SK-N-SH (cell line): ENCODE measurements at regions not wholly inside any gene's neighbourhood (a gene's known extent, or its start where the extent isn't known, plus 50 kb on each side); places are given as distances from the start of the nearest gene placed in this dataset.

Experiments used
- CTCF ChIA-PET: fragments of 300-600, 350-600 bp; formaldehyde crosslinking; extraction: SDS; loops from one replicate; lab custom pipeline; 2021; lab: Yijun Ruan, JAX
- POLR2A ChIA-PET: fragments of 350-600 bp; sonication (Branson Sonifier 250); formaldehyde crosslinking; extraction: SDS; loops from one replicate; lab custom pipeline; 2020; ENCODE audit warnings: antibody characterized with exemption, inconsistent platforms; lab: Yijun Ruan, JAX
- DNase-seq: peaks from one replicate; pipeline ENCODE4 v3.0.0; 2012
- H2AFZ ChIP-seq: fragments of 200-600 bp; sonication (generic); 2 replicates; pipeline ENCODE4 v1.8.1; 2016; ENCODE audit warnings: antibody characterized with exemption, mild to moderate bottlenecking, low read depth
- H3F3A ChIP-seq: fragments of 200-600 bp; sonication (generic); replicated peaks from 2 replicates; pipeline ENCODE3; 2016; ENCODE audit warnings: antibody characterized with exemption, mild to moderate bottlenecking; ENCODE audit not compliant: insufficient read depth
- H3K27ac ChIP-seq, 2 experiments: fragments of 200-500 bp in 1 of 2; fragments of 200-600 bp in 1 of 2; sonication (Bioruptor generic) in 1 of 2; sonication (generic), shearing (Covaris generic) in 1 of 2; 2 replicates each; pipeline versions ENCODE4 v1.5.1 to v1.6.1; 2014 to 2016; ENCODE audit warnings: low read depth in 2 of 2, inconsistent platforms in 1 of 2, low read length in 1 of 2, mild to moderate bottlenecking in 1 of 2, mixed read lengths in 1 of 2
- H3K27me3 ChIP-seq: fragments of 200-600 bp; sonication (generic), shearing (Covaris generic); 2 replicates; pipeline ENCODE4 v1.6.1; 2016; ENCODE audit warnings: mixed run types; ENCODE audit not compliant: insufficient read depth
- H3K36me3 ChIP-seq, 2 experiments: fragments of 200-500 bp in 1 of 2; fragments of 200-600 bp in 1 of 2; sonication (Bioruptor generic) in 1 of 2; sonication (generic) in 1 of 2; replicated peaks in 1 of 2; 2 replicates each; pipeline versions ENCODE3 to v1.5.1; 2014 to 2016; ENCODE audit warnings: low read length in 1 of 2, mild to moderate bottlenecking in 1 of 2; ENCODE audit not compliant: insufficient read depth in 2 of 2, control insufficient read depth in 1 of 2
- H3K4me1 ChIP-seq, 2 experiments: fragments of 200-500 bp in 1 of 2; fragments of 200-600 bp in 1 of 2; sonication (Bioruptor generic) in 1 of 2; sonication (generic), shearing (Covaris generic) in 1 of 2; 2 replicates each; pipeline versions ENCODE4 v1.5.1 to v1.6.1; 2014 to 2016; ENCODE audit warnings: low read depth in 1 of 2, low read length in 1 of 2, mixed run types in 1 of 2; ENCODE audit not compliant: insufficient read depth in 2 of 2, control insufficient read depth in 1 of 2
- H3K4me2 ChIP-seq: fragments of 200-600 bp; sonication (generic), shearing (Covaris generic); 2 replicates; pipeline ENCODE4 v1.6.1; 2017; ENCODE audit warnings: mixed run types
- H3K4me3 ChIP-seq, 2 experiments: fragments of 200-500 bp in 1 of 2; fragments of 200-600 bp in 1 of 2; sonication (Bioruptor generic) in 1 of 2; sonication (generic), shearing (Covaris generic) in 1 of 2; 2 replicates each; pipeline versions ENCODE4 v1.5.1 to v1.8.1; 2014 to 2016; ENCODE audit warnings: low read depth in 2 of 2, inconsistent platforms in 1 of 2, low read length in 1 of 2, mild to moderate bottlenecking in 1 of 2, mixed read lengths in 1 of 2, moderate library complexity in 1 of 2
- H3K79me2 ChIP-seq: fragments of 200-600 bp; sonication (generic); 2 replicates; pipeline ENCODE4 v1.8.1; 2017; ENCODE audit warnings: mild to moderate bottlenecking; ENCODE audit not compliant: insufficient read depth
- H3K9ac ChIP-seq: fragments of 200-600 bp; sonication (generic); 2 replicates; pipeline ENCODE4 v1.6.1; 2017; ENCODE audit warnings: mixed run types
- H3K9me2 ChIP-seq: fragments of 200-600 bp; sonication (generic); 2 replicates; pipeline ENCODE4 v1.6.1; 2017; ENCODE audit warnings: mixed run types
- H3K9me3 ChIP-seq: fragments of 200-600 bp; sonication (generic); 2 replicates; pipeline ENCODE4 v1.6.1; 2017; ENCODE audit warnings: mixed run types, mild to moderate bottlenecking, moderate library complexity
- H4K20me1 ChIP-seq: fragments of 200-600 bp; sonication (generic); 2 replicates; pipeline ENCODE4 v1.6.1; 2017; ENCODE audit warnings: mild to moderate bottlenecking, mixed run types; ENCODE audit not compliant: insufficient read depth
- CHD2 ChIP-seq: fragments of 150-350 bp; IDR thresholded peaks from 2 replicates; pipeline ENCODE4 v1.6.1; 2018; ENCODE audit warnings: low read length; ENCODE audit not compliant: partially characterized antibody
- FOXJ3 ChIP-seq: sonication (generic); formaldehyde crosslinking; IDR thresholded peaks from 2 replicates; pipeline ENCODE4 v1.5.1; 2020; ENCODE audit warnings: mild to moderate bottlenecking, missing genetic modification reagents
- MEF2A ChIP-seq: IDR thresholded peaks from 2 replicates; pipeline ENCODE4 v1.4.0; 2012; ENCODE audit warnings: low read depth, borderline replicate concordance
- NFIC ChIP-seq: IDR thresholded peaks from 2 replicates; pipeline ENCODE4 v1.4.0; 2012; ENCODE audit warnings: borderline replicate concordance
- RCOR1 ChIP-seq: fragments of 150-350 bp; IDR thresholded peaks from 2 replicates; pipeline ENCODE4 v1.6.1; 2017; ENCODE audit warnings: antibody characterized with exemption, low read length
- REST ChIP-seq: IDR thresholded peaks from 2 replicates; pipeline ENCODE4 v1.6.1; 2012; ENCODE audit warnings: mild to moderate bottlenecking, low read depth, low read length, moderate library complexity
- RFX5 ChIP-seq: IDR thresholded peaks from 2 replicates; pipeline ENCODE4 v1.6.1; 2012; ENCODE audit warnings: mild to moderate bottlenecking, improper control_type of control experiment, low read length
- RXRA ChIP-seq: IDR thresholded peaks from 2 replicates; pipeline ENCODE4 v1.4.0; 2012; ENCODE audit warnings: low read depth, mild to moderate bottlenecking, borderline replicate concordance
- SIN3A ChIP-seq: IDR thresholded peaks from 2 replicates; pipeline ENCODE4 v1.6.1; 2012; ENCODE audit warnings: low read depth, mild to moderate bottlenecking, low read length, moderate library complexity, borderline replicate concordance
- TAF1 ChIP-seq: IDR thresholded peaks from 2 replicates; pipeline ENCODE4 v1.6.1; 2012; ENCODE audit warnings: low read depth, mild to moderate bottlenecking, low read length, moderate library complexity, borderline replicate concordance
- TEAD4 ChIP-seq: IDR thresholded peaks from 2 replicates; pipeline ENCODE4 v1.4.0; 2012; ENCODE audit warnings: mild to moderate bottlenecking, borderline replicate concordance; ENCODE audit not compliant: insufficient read depth
- WGBS: methylation state at CpG from one replicate; pipeline ENCODE4 v1.1.6; 2017; ENCODE audit warnings: low lambda C conversion rate; 5-methylcytosine and 5-hydroxymethylcytosine counted together

GRCh38 chr10:44476409-44477045 lies 91.6 kb upstream of the CXCL12 start (continued):
- no peak for TF ChIP-seq REST

- no peak overlapping the region for H3K27ac ChIP-seq
- 0 out of 2 replicates have a peak, but pooled peaks cover 10% of the 10 kb centered on the region for H3K27me3 ChIP-seq
- H3F3A ChIP-seq = no peaks in the 10 kb centered on the region
- H3K4me1 ChIP-seq = no peaks in the 10 kb centered on the region
- TF ChIP-seq TAF1 (no peak), TEAD4 (no peak)
- no peak overlapping the region for H2AFZ ChIP-seq
- ChIA-PET POLR2A (no interaction called here), CTCF (no interaction called here)
- no peaks in the 10 kb centered on the region for H3K36me3 ChIP-seq
- WGBS = 6% methylated on average over 1 of the region's 1 CpG
- H3K79me2 ChIP-seq = no peaks in the 10 kb centered on the region
- H3K9me2 ChIP-seq = no peaks in the 10 kb centered on the region
- H3K4me3 ChIP-seq = no peak overlapping the region
- DNase-seq = no peak
- no peaks in the 10 kb centered on the region for H4K20me1 ChIP-seq
- H3K9ac ChIP-seq = no peak overlapping the region
- H3K4me2 ChIP-seq = no peak overlapping the region
- H3K9me3 ChIP-seq = no peaks in the 10 kb centered on the region
Measured at GRCh38 chr10:44477046-44477425, 92.1 kb upstream of the CXCL12 start.

GRCh38 chr10:44478040-44478439 lies 93.1 kb upstream of the CXCL12 start:
- H3K4me2 ChIP-seq = no peak overlapping the region
- WGBS = 18% methylated on average over 2 of the region's 2 CpGs
- H3K9me3 ChIP-seq = no peaks in the 10 kb centered on the region
- CTCF ChIA-PET = no interaction called here
- no peak overlapping the region for H2AFZ ChIP-seq
- H3K27ac ChIP-seq = no peak overlapping the region
- no peaks in the 10 kb centered on the region for H3K9me2 ChIP-seq
- no peaks in the 10 kb centered on the region for H4K20me1 ChIP-seq
- no peak overlapping the region for H3K9ac ChIP-seq
- TF ChIP-seq RCOR1 (no peak), RXRA (no peak), NFIC (no peak), SIN3A (no peak), CHD2 (no peak), RFX5 (no peak), MEF2A (no peak), FOXJ3 (no peak)
- TF ChIP-seq, all 33 proteins: peak for 0
- Histone ChIP-seq H3K4me3 (no peak overlapping the region), H3K79me2 (no peaks in the 10 kb centered on the region), H3K36me3 (no peaks in the 10 kb centered on the region), H3K27me3 (0 out of 2 replicates have a peak, but pooled peaks cover 10% of the 10 kb centered on the region), H3F3A (no peaks in the 10 kb centered on the region), H3K4me1 (no peaks in the 10 kb centered on the region)
- POLR2A ChIA-PET = no interaction called here
- no peak for DNase-seq
